ENCODE measurements at regions not wholly inside any gene's neighbourhood (a gene's known extent, or its start where the extent isn't known, plus 50 kb on each side); places are given as distances from the start of the nearest gene placed in this dataset.

- no peak for TF ChIP-seq POLR2AphosphoS5 (IDR thresholded peaks at IDR 0.05; ENCODE audit: insufficient read depth, low read depth, low read length)
- no peak for TF ChIP-seq CTCF (IDR thresholded peaks at IDR 0.05; ENCODE audit: extremely low read depth in 1 of 2, insufficient read depth in 1 of 2, low read depth in 1 of 2, low read length in 2 of 2)
- no peak for TF ChIP-seq MAX (IDR thresholded peaks at IDR 0.05; ENCODE audit: insufficient read depth, insufficient read length)
- no peak for TF ChIP-seq EZH2 (IDR thresholded peaks at IDR 0.05; ENCODE audit: borderline replicate concordance, low read depth, low read length, severe bottlenecking)
Observed at GRCh38 chr9:79004032-79004431, 567.7 kb upstream of the TLE4 start.
